ENCODE measurements at regions not wholly inside any gene's neighbourhood (a gene's known extent, or its start where the extent isn't known, plus 50 kb on each side); places are given as distances from the start of the nearest gene placed in this dataset.

- dilution Hi-C loops (cut with HindIII; ENCODE audit: low sequenced_read_pairs, unreplicated experiment), result no loop called here
- intact Hi-C loops (cut with micrococcal nuclease), result no loop called here
Measured at GRCh38 chr13:47230155-47230554, 333.3 kb upstream of the HTR2A start.

More at GRCh38 chr13:47230155-47230554, 333.3 kb upstream of the HTR2A start:
- Histone ChIP-seq H4K8ac (ENCODE audit: low read depth in 2 of 2, low read length in 2 of 2) (no peak overlapping the region), H4K91ac (ENCODE audit: insufficient read depth, low read depth, low read length) (no peak overlapping the region), H3K79me1 (ENCODE audit: low read depth in 1 of 2, low read length in 2 of 2) (no peaks in the 10 kb centered on the region), H3K27ac (ENCODE audit: insufficient read depth, low read length) (no peak overlapping the region), H3K27me3 (ENCODE audit: control insufficient read depth, insufficient read depth, low read length) (no peaks in the 10 kb centered on the region), H2AFZ (replicated peaks; ENCODE audit: low read length, poor library complexity) (no peak overlapping the region), H2AK5ac (ENCODE audit: low read depth, low read length) (no peak overlapping the region), H3K4me1 (ENCODE audit: control insufficient read depth, insufficient read depth, low read length) (no peaks in the 10 kb centered on the region; the same call in 1 of the 2 replicates), H3K9me1 (ENCODE audit: insufficient read depth, low read length) (no peaks in the 10 kb centered on the region), H4K5ac (ENCODE audit: low read depth, low read length) (no peak overlapping the region), H2AK9ac (replicated peaks; ENCODE audit: low read depth, low read length, poor library complexity) (no peak overlapping the region), H3K4me3 (ENCODE audit: insufficient read depth, low read depth, low read length) (no peak overlapping the region), H3K9ac (ENCODE audit: low read depth, low read length) (no peak overlapping the region), H2BK15ac (ENCODE audit: low read depth, low read length) (no peak overlapping the region), H3K9me3 (ENCODE audit: control insufficient read depth, insufficient read depth, low read length) (no peaks in the 10 kb centered on the region), H3K23ac (ENCODE audit: low read depth, low read length) (no peak overlapping the region), H4K20me1 (ENCODE audit: insufficient read depth, low read length) (no peaks in the 10 kb centered on the region), H3K4me2 (ENCODE audit: low read depth, low read length) (no peak overlapping the region), H3K14ac (replicated peaks; ENCODE audit: low read depth, low read length) (no peak overlapping the region), H2BK120ac (ENCODE audit: low read depth, low read length) (no peak overlapping the region), H3K4ac (ENCODE audit: low read depth, low read length) (no peak overlapping the region), H3K36me3 (ENCODE audit: control insufficient read depth, insufficient read depth, low read length) (no peaks in the 10 kb centered on the region), H3K18ac (ENCODE audit: low read depth, low read length) (no peak overlapping the region), H2BK5ac (ENCODE audit: low read depth, low read length, poor library complexity, severe bottlenecking) (no peak overlapping the region), H2BK20ac (ENCODE audit: low read depth, low read length) (no peak overlapping the region), H3K56ac (ENCODE audit: extremely low read depth, insufficient read depth, low read length) (no peak overlapping the region)
- no peak for DNase-seq
- in situ Hi-C loops (cut with MboI; ENCODE audit: low sequenced_read_pairs), result no loop called here
- TF ChIP-seq MAFK (IDR thresholded peaks at IDR 0.05; ENCODE audit: low read depth, low read length) (peak; percentile 67), RCOR1 (IDR thresholded peaks at IDR 0.05; ENCODE audit: insufficient replicate concordance, low read length) (no peak), CTCF (conservative IDR thresholded peaks at IDR 0.05; ENCODE audit: low read depth, low read length) (no peak)
- no TSS peak for BruUV-seq (replicated peaks)
- CTCF ChIA-PET, result interaction anchor here (0.6 kb wide), 1 partner anchor 8 kb away, joined by 3 read pairs; no protein-coding TSS in a partner anchor
- POLR2A ChIA-PET (ENCODE audit: unreplicated experiment), result no interaction called here
- no CpG with 5 or more reads among the region's 2 CpGs for WGBS, 2 experiments (ENCODE audit: extremely low coverage in 2 of 2, insufficient read length in 1 of 2)
- ATAC-seq (ENCODE audit: low read depth), result no peak
